ENCODE measurements at regions not wholly inside any gene's neighbourhood (a gene's known extent, or its start where the extent isn't known, plus 50 kb on each side); places are given as distances from the start of the nearest gene placed in this dataset.
"Not testable (repeated sequence)": the region's sequence is repeated elsewhere in the genome, so short reads cannot be mapped to it uniquely, and the experiment has no call there.

DNA sequence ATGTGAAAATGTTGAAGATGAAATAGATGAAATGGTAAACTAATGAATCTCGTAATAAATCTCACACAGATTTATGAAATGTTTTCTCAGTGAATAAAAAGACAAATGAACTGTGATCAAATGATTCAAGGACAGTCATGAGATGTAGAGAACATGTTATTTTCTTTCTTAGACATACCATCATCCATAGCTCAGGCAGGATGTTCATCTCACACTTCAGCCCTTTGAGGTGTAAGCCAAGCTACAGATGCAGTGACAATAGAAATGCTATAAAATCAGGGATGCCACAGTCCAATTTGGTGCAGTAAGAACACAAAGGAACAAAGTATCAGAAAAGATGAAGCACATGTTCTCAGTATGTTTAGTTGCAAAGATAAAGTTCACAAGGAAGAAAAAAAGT lies 242.7 kb upstream of the KRR1 start:
- no peak overlapping the region for H3K27ac ChIP-seq (ENCODE audit: poor library complexity, severe bottlenecking)
- ATAC-seq (ENCODE audit: low read depth) (no peak), DNase-seq (ENCODE audit: low spot score) (no peak)
- peaks cover 6% of the 10 kb centered on the region for H3K4me1 ChIP-seq (ENCODE audit: insufficient read depth, poor library complexity, severe bottlenecking)
- no peak overlapping the region for H3K4me3 ChIP-seq (ENCODE audit: severe bottlenecking)
- H3K9me3 ChIP-seq (ENCODE audit: severe bottlenecking) = no peaks in the 10 kb centered on the region
- no peak for TF ChIP-seq CTCF (IDR thresholded peaks at IDR 0.05; ENCODE audit: poor library complexity, severe bottlenecking)
- H3K27me3 ChIP-seq (ENCODE audit: insufficient read depth, poor library complexity, severe bottlenecking) = no peaks in the 10 kb centered on the region
- no peaks in the 10 kb centered on the region for H3K36me3 ChIP-seq (ENCODE audit: low read depth)

DNA sequence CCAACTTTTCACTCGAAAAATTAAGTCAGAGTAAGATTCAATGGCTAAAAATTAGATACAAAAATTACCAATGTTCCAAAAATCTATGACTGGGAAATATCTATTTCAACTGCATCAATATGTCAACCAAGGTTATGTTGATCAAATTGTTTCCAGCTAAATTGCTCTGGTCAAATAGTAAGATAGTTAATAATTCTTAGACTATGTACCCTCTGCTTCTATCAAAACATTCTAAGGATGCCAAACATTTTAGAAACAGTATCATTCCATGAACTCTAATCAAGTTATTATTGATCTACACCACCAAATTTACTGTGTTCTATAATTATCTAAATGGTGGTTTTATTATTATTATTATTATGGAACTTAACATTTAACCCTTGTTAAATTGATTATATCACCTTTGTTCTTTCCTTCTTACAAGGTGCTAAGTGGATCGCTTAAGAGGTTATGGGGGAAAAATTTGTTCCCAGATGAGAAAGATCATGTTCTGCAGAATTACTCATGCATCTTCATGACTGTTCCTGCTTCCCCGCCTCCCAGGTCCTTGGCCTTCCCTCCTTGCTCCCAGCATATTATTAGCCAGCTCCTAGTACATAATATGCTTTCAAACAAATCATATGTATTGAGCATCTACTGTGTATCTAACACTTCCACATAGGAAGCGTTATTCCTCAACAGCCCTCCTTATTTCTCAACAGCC lies 240.5 kb upstream of the KRR1 start:
- ATAC-seq (ENCODE audit: low read depth) (no peak), DNase-seq (ENCODE audit: low spot score) (no peak)
- no peak overlapping the region for H3K4me3 ChIP-seq (ENCODE audit: severe bottlenecking)
- H3K27ac ChIP-seq (ENCODE audit: poor library complexity, severe bottlenecking) = no peak overlapping the region
- no peaks in the 10 kb centered on the region for H3K9me3 ChIP-seq (ENCODE audit: severe bottlenecking)
- TF ChIP-seq CTCF (IDR thresholded peaks at IDR 0.05; ENCODE audit: poor library complexity, severe bottlenecking) = no peak
- peaks cover 10% of the 10 kb centered on the region for H3K4me1 ChIP-seq (ENCODE audit: insufficient read depth, poor library complexity, severe bottlenecking)
- H3K27me3 ChIP-seq (ENCODE audit: insufficient read depth, poor library complexity, severe bottlenecking) = no peaks in the 10 kb centered on the region
- no peaks in the 10 kb centered on the region for H3K36me3 ChIP-seq (ENCODE audit: low read depth)

GRCh38 chr12:75750716-75751306 lies 239.4 kb upstream of the KRR1 start:
- DNase-seq (ENCODE audit: low spot score) (no peak), ATAC-seq (ENCODE audit: low read depth) (no peak)
- Histone ChIP-seq H3K36me3 (ENCODE audit: low read depth) (no peaks in the 10 kb centered on the region), H3K9me3 (ENCODE audit: severe bottlenecking) (no peaks in the 10 kb centered on the region), H3K27ac (ENCODE audit: poor library complexity, severe bottlenecking) (no peak overlapping the region), H3K27me3 (ENCODE audit: insufficient read depth, poor library complexity, severe bottlenecking) (no peaks in the 10 kb centered on the region), H3K4me3 (ENCODE audit: severe bottlenecking) (no peak overlapping the region), H3K4me1 (ENCODE audit: insufficient read depth, poor library complexity, severe bottlenecking) (peaks cover 10% of the 10 kb centered on the region)
- no peak for TF ChIP-seq CTCF (IDR thresholded peaks at IDR 0.05; ENCODE audit: poor library complexity, severe bottlenecking)

GRCh38 chr12:75748990-75749389 lies 237.6 kb upstream of the KRR1 start:
- not testable (repeated sequence) for H3K9me3 ChIP-seq (ENCODE audit: severe bottlenecking); H3K36me3 ChIP-seq (ENCODE audit: low read depth); ATAC-seq (ENCODE audit: low read depth); DNase-seq (ENCODE audit: low spot score); H3K27me3 ChIP-seq (ENCODE audit: insufficient read depth, poor library complexity, severe bottlenecking); H3K4me3 ChIP-seq (ENCODE audit: severe bottlenecking); H3K27ac ChIP-seq (ENCODE audit: poor library complexity, severe bottlenecking)
- peaks cover 10% of the 10 kb centered on the region for H3K4me1 ChIP-seq (ENCODE audit: insufficient read depth, poor library complexity, severe bottlenecking)

GRCh38 chr12:75748136-75748535 lies 236.7 kb upstream of the KRR1 start:
- Histone ChIP-seq H3K9me3 (ENCODE audit: severe bottlenecking) (no peaks in the 10 kb centered on the region), H3K27ac (ENCODE audit: poor library complexity, severe bottlenecking) (peak overlapping the region; percentile 57)

More at GRCh38 chr12:75748136-75748535, 236.7 kb upstream of the KRR1 start:
- ATAC-seq (ENCODE audit: low read depth) (no peak), DNase-seq (ENCODE audit: low spot score) (no peak)
- Histone ChIP-seq H3K4me1 (ENCODE audit: insufficient read depth, poor library complexity, severe bottlenecking) (peaks cover 10% of the 10 kb centered on the region), H3K36me3 (ENCODE audit: low read depth) (no peaks in the 10 kb centered on the region), H3K27me3 (ENCODE audit: insufficient read depth, poor library complexity, severe bottlenecking) (no peaks in the 10 kb centered on the region), H3K4me3 (ENCODE audit: severe bottlenecking) (no peak overlapping the region)
- no peak for TF ChIP-seq CTCF (IDR thresholded peaks at IDR 0.05; ENCODE audit: poor library complexity, severe bottlenecking)
